Fibroblast of lung (primary cell): ENCODE measurements at regions not wholly inside any gene's neighbourhood (a gene's known extent, or its start where the extent isn't known, plus 50 kb on each side); places are given as distances from the start of the nearest gene placed in this dataset.

Experiments
- CTCF ChIP-seq, 2 donors: IDR thresholded peaks in 1 of 2; conservative IDR thresholded peaks in 1 of 2; 1 replicate in 1 of 2; 2 replicates in 1 of 2; pipeline ENCODE4 v1.5.1; 2011 to 2012; ENCODE audit warnings: low read length in 2 of 2, control low read depth in 1 of 2, inconsistent platforms in 1 of 2, low read depth in 1 of 2, mild to moderate bottlenecking in 1 of 2
- EZH2 ChIP-seq: IDR thresholded peaks from 2 replicates; pipeline ENCODE4 v1.5.1; 2012; ENCODE audit warnings: low read length, control low read depth, mild to moderate bottlenecking; ENCODE audit errors: missing control alignments

GRCh38 chr9:89792189-89793123, 187.6 kb downstream of the GADD45G start:
- no peak for TF ChIP-seq CTCF (conservative IDR thresholded peaks at IDR 0.05 in 1 of 2, IDR thresholded peaks at IDR 0.05 in 1 of 2; ENCODE audit: low read depth in 1 of 2, low read length in 2 of 2)
- no peak for TF ChIP-seq EZH2
